NCI-H1694 treated with DMSO at 0.1 percent for 48 hours (cell line): ENCODE measurements at regions not wholly inside any gene's neighbourhood (a gene's known extent, or its start where the extent isn't known, plus 50 kb on each side); places are given as distances from the start of the nearest gene placed in this dataset.
"Not testable (repeated sequence)": the region's sequence is repeated elsewhere in the genome, so short reads cannot be mapped to it uniquely, and the experiment has no call there.

Experiments used
- DNase-seq: peaks from one replicate; lab custom pipeline; 2025; lab: John Stamatoyannopoulos, UW

GRCh38 chr14:88985654-88986053 is 161.2 kb downstream of the TTC8 start:
- DNase-seq = no peak

DNA sequence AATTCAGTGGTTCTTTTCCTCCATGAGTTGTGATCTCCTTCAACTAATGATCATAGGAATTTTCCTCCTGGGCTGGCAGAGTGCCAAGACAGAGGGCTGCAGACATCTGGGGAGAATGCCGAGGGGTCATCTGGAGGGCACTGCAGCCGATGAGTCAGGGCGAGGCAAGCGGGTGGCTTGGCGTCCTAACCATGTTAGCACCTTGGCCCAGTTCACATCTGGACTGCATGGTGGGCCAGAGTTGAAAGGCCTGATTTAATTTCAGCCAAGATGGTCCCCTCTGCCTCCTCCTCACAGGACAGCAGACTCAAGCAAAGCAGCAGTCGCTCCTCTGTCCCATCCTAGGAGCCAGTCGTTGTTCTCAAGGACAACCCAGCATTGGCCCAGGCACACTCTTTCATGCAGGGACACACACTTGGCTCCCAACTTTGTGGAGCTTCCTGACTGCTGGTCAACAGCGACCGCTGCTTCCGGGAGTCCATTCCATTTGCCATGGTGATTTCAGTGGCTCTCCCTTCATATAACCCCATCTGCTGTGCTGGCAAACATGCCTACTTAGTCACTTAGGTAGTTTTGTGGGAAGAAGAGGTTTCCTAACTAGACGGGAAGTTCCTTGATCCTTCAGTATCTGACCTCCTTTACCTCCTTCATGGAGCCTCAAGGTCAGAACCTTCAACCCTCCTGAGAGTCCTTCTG is 161.8 kb downstream of the TTC8 start:
- no peak for DNase-seq

DNA sequence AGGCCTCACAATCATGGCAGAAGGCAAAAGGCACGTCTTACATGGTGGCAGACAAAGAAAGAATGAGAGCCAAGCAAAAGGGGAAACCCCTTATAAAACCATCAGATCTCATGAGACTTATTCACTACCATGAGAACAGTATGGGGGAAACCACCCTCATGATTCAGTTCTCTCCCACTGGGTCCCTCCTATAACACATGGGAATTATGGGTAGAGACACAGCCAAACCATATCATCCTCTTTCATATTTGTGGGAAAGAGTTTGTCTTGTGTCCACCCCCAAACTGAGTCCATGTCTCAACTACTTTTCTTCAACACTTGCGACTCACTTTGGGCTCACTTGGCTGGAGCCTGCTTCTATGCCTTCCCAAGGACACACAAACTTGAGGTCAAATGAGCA is 162.5 kb downstream of the TTC8 start:
- not testable (repeated sequence) for DNase-seq

DNA sequence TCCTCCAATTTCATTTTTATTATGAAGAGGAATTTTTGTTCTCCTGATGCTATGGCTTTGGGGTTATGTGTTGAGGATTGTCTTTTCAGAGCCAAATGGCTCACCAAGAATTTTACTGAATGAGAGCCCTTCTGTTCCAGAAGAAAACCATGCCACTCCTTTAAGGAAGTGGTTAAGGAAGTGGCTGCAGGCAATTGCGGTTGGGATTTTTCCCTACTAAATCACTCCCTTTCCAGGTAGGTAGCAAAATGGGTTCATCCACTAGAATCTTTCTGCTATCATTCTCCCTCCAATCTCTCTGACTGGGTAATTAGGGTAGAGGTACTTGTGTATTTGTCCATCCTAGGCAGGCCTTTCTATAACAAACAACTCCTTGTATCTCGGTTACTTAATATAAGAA is 163.1 kb downstream of the TTC8 start:
- DNase-seq = no peak

DNA sequence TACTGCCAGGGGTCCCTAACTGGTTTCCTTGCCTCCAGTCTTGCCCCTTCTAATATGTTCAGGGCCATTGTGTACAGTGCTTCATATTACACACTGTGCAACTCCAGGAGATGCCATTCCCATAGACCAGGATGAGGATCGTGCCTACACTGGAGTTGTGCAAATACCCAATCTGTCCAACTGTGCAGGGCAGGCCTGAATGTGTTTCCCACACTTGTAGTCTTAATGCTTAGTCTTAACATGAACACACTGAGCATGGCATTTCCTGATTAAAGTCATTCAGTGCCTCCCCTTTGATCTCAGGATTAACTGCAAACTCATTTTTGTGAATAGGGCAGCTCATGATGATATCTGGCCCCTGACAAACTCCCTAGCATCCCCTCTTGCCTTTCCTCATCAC is 165.5 kb downstream of the TTC8 start:
- no peak for DNase-seq

DNA sequence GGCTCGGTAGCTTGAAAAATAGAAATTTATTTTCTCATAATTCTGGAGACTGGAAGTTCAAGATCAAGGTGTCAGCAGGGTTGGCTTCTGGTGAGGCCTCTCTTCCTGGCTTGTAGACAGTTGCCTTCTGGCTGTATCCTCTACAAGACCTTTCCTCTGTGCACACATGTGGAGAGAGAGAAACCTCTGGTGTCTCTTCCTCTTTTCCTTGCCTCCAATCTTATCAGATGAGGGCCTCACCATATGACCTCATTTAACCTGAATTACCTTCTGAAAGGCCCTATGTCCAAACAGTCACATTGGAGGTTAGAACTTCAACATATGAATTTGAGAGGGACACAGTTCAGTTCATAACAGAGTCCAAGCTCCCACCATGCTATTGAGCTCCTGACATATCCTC is 166.4 kb downstream of the TTC8 start:
- DNase-seq = no peak

DNA sequence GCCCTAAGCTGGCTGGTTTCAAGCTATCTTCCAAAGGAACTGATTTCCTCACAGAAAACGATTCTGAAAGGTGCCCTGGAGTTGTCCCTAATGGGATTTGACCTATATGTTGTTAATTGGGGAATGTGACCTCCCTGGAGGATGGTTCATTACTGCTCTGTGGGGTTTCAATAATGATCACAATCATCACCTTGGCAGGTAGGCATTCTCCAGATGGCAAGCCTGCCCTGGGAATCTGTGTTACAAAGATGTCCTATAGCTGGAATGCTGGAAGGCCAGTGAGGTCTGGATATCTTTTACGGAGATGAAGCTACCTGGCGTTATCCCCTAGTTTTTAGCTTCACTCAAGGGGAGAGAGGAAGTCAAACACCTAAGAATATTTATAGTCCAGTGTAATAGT is 167.6 kb downstream of the TTC8 start:
- DNase-seq = no peak

- no peak for DNase-seq
Measured at GRCh38 chr14:88993946-88994345, 169.5 kb downstream of the TTC8 start.

DNA sequence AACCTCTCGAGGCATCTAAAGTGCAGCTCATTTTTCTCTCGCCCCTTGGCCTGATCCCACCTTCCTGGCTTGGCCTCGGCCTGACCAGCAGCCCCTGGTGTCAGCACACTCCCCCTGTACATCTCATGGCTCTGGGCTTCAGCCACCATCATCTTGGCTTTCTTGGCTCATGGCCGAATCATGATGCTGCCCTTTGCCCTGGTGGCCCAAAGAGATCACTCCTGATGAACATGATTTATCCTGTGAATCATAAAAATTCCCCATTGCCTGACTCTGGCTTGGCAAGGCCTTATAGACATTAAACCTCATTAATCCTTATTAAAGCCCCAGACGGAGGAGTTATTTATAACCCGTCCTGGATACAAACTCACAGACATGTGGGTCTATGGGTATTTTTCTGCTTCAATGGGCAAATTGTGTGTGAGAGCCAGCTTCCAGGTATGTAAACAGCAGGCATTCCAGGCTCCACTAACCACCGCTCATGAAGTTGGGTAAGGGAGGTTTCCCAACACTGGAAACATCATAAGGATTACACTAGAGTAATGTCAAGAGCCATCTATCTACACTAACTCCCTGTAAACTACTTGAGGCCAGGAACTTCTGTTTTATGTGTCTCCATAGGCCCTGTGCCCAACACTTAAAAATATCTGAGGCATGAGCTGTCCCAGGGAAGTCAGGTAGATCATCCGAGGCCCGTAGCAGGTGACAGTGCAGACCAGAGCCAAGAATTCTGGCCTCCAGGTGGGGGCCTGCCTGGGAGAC is 171.2 kb downstream of the TTC8 start:
- DNase-seq = no peak

GRCh38 chr14:88998027-88998426 is 173.6 kb downstream of the TTC8 start:
- no peak for DNase-seq

- no peak for DNase-seq
Measured at GRCh38 chr14:88999137-88999536, 174.7 kb downstream of the TTC8 start.

- DNase-seq = no peak
Measured at GRCh38 chr14:89000007-89000942, 175.8 kb downstream of the TTC8 start.

DNA sequence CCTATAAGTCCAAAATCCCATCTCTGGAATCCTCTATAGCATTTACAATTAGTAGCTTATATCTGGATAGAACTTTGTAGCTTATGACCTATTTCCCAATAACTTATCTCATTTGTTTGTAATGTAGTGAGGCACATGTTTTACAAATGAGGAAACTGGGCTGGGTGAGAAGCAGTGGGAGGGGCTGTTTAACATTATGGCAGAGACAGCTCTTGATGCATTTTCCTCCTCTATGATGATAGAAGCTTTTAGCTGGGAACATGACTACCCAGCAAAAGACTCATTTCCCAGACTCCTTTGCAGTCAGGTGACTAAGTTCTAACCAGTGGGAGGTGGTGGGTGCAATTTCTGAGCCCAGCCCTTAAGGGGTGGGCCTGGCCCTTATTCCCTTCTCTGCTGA is 179.7 kb downstream of the TTC8 start:
- no peak for DNase-seq

DNA sequence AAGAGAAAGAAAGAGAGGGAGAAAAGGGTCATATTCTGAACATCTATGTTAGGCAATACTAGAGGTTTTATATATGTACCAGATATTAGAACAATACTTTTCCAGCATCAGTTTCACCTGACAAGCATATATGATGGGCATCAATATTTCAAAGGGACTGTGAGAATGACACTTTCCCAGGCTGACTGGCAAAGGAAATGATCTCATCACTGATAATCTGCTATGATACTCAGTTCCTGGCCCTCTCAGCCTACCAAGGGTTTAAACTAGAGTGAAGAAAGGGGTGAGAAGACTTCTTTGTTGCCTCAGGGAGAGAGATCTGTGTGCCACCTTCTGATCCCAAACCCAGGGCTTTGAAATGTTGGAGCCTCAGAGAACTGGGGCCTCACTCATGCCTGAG is 183.5 kb downstream of the TTC8 start:
- DNase-seq = no peak

- DNase-seq = no peak
Measured at GRCh38 chr14:89011355-89012281, 187.2 kb downstream of the TTC8 start.

GRCh38 chr14:89012282-89013097 is 188.0 kb downstream of the TTC8 start:
- no peak for DNase-seq

- DNase-seq = no peak
Measured at GRCh38 chr14:89013098-89013504, 188.7 kb downstream of the TTC8 start.

GRCh38 chr14:89013698-89014568 is 189.5 kb downstream of the TTC8 start:
- no peak for DNase-seq

- DNase-seq = no peak
Measured at GRCh38 chr14:89014569-89014850, 190.1 kb downstream of the TTC8 start.

GRCh38 chr14:89015016-89015415 is 190.6 kb downstream of the TTC8 start:
- no peak for DNase-seq
